OCI-LY1 (cell line): ENCODE measurements at regions not wholly inside any gene's neighbourhood (a gene's known extent, or its start where the extent isn't known, plus 50 kb on each side); places are given as distances from the start of the nearest gene placed in this dataset.
"Not testable (repeated sequence)": the region's sequence is repeated elsewhere in the genome, so short reads cannot be mapped to it uniquely, and the experiment has no call there.

ENCODE experiments used
- H2AFZ ChIP-seq: fragments of 200-600 bp; sonication (generic), shearing (Covaris generic); 2 replicates; pipeline ENCODE4 v1.6.0; 2014; ENCODE audit warnings: antibody characterized with exemption, mild to moderate bottlenecking, low read length
- H3F3A ChIP-seq: fragments of 200-600 bp; sonication (generic), shearing (Covaris generic); 2 replicates; pipeline ENCODE4 v1.6.0; 2014; ENCODE audit warnings: mild to moderate bottlenecking, antibody characterized with exemption, low read length, moderate library complexity; ENCODE audit not compliant: insufficient read depth
- H3K27ac ChIP-seq: fragments of 200-600 bp; sonication (generic); 2 replicates; pipeline ENCODE4 v1.5.1; 2014; ENCODE audit warnings: low read length, mixed run types, mild to moderate bottlenecking, low read depth; ENCODE audit not compliant: poor library complexity, severe bottlenecking
- H3K27me3 ChIP-seq: fragments of 200-600 bp; sonication (generic); 2 replicates; pipeline ENCODE4 v1.6.0; 2014; ENCODE audit warnings: antibody characterized with exemption, mild to moderate bottlenecking, low read length, moderate library complexity; ENCODE audit not compliant: insufficient read depth
- H3K36me3 ChIP-seq: fragments of 200-600 bp; sonication (generic); 2 replicates; pipeline ENCODE4 v1.6.1; 2014; ENCODE audit warnings: mild to moderate bottlenecking, antibody characterized with exemption, low read length, moderate library complexity, mixed read lengths; ENCODE audit not compliant: insufficient read depth
- H3K4me1 ChIP-seq: fragments of 200-600 bp; sonication (generic); 2 replicates; pipeline ENCODE4 v1.5.1; 2014; ENCODE audit warnings: mild to moderate bottlenecking, low read length, moderate library complexity; ENCODE audit not compliant: insufficient read depth, severe bottlenecking
- H3K4me2 ChIP-seq: fragments of 200-600 bp; sonication (generic), shearing (Covaris generic); 2 replicates; pipeline ENCODE4 v1.6.1; 2014; ENCODE audit warnings: low read length
- H3K4me3 ChIP-seq: fragments of 200-600 bp; sonication (generic); 2 replicates; pipeline ENCODE4 v1.5.1; 2014; ENCODE audit warnings: low read length, low read depth, mild to moderate bottlenecking, mixed read lengths; ENCODE audit not compliant: poor library complexity, severe bottlenecking
- H3K79me2 ChIP-seq: fragments of 200-600 bp; shearing (Covaris generic); 2 replicates; pipeline ENCODE4 v1.6.1; 2016; ENCODE audit warnings: mixed run types, low read length, mixed read lengths; ENCODE audit not compliant: insufficient read depth
- H3K9ac ChIP-seq: fragments of 200-600 bp; sonication (generic), shearing (Covaris generic); 2 replicates; pipeline ENCODE4 v1.6.1; 2014; ENCODE audit warnings: mild to moderate bottlenecking, low read length, mixed read lengths
- H3K9me2 ChIP-seq: fragments of 200-600 bp; sonication (generic), shearing (Covaris generic); 2 replicates; pipeline ENCODE4 v1.6.1; 2014; ENCODE audit warnings: low read depth, mild to moderate bottlenecking, low read length, mixed read lengths
- H3K9me3 ChIP-seq: fragments of 200-600 bp; shearing (Covaris generic); 2 replicates; pipeline ENCODE4 v1.6.1; 2014; ENCODE audit warnings: low read length, mixed read lengths
- H4K20me1 ChIP-seq: fragments of 200-600 bp; sonication (generic), shearing (Covaris generic); 2 replicates; pipeline ENCODE4 v1.6.0; 2016; ENCODE audit warnings: mild to moderate bottlenecking, low read length; ENCODE audit not compliant: insufficient read depth
- EZH2 ChIP-seq: fragments of 200-600 bp; sonication (generic), shearing (Covaris generic); IDR thresholded peaks from 2 replicates; pipeline ENCODE4 v1.8.0; 2017; ENCODE audit warnings: borderline replicate concordance, mixed run types, mild to moderate bottlenecking, antibody characterized with exemption, low read length, moderate library complexity, mixed read lengths
- TF ChIP-seq, protein P1 (sequence below): fragments of 200-600 bp; sonication (generic), shearing (Covaris generic); IDR thresholded peaks from 2 replicates; pipeline ENCODE4 v1.5.1; 2017; ENCODE audit warnings: mild to moderate bottlenecking, antibody characterized with exemption, low read length, moderate library complexity, mixed read lengths

DNA sequence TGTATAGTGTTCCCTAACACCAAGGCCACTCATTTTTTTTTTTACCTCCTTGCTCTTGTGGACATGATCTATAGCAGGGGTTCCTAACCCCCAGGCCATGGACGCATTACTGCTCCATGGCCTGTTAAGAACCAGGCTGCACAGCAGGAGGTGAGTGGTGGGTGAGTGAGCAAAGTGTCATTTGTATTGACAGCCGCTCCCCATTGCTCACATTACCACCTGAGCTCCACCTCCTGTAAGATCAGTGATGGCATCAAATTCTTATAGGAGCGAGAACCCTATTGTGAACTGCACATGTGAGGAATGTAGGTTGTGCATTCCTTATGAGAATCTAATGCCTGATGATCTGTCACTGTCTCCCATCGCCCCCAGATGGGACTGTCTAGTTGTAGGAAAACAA is 342.0 kb downstream of the SOX9 start:
- Histone ChIP-seq H2AFZ (no peak overlapping the region), H3K4me2 (no peak overlapping the region), H3K9me2 (no peaks in the 10 kb centered on the region), H4K20me1 (no peaks in the 10 kb centered on the region), H3K79me2 (no peaks in the 10 kb centered on the region), H3K4me3 (no peak overlapping the region), H3K4me1 (no peaks in the 10 kb centered on the region), H3F3A (no peaks in the 10 kb centered on the region), H3K9ac (no peak overlapping the region), H3K9me3 (no peaks in the 10 kb centered on the region), H3K27ac (no peak overlapping the region), H3K27me3 (no peaks in the 10 kb centered on the region; the same call in 1 of the 2 replicates), H3K36me3 (no peaks in the 10 kb centered on the region)
- TF ChIP-seq EZH2: no peak
- TF ChIP-seq, protein P1, sequence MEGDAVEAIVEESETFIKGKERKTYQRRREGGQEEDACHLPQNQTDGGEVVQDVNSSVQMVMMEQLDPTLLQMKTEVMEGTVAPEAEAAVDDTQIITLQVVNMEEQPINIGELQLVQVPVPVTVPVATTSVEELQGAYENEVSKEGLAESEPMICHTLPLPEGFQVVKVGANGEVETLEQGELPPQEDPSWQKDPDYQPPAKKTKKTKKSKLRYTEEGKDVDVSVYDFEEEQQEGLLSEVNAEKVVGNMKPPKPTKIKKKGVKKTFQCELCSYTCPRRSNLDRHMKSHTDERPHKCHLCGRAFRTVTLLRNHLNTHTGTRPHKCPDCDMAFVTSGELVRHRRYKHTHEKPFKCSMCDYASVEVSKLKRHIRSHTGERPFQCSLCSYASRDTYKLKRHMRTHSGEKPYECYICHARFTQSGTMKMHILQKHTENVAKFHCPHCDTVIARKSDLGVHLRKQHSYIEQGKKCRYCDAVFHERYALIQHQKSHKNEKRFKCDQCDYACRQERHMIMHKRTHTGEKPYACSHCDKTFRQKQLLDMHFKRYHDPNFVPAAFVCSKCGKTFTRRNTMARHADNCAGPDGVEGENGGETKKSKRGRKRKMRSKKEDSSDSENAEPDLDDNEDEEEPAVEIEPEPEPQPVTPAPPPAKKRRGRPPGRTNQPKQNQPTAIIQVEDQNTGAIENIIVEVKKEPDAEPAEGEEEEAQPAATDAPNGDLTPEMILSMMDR: no peak

DNA sequence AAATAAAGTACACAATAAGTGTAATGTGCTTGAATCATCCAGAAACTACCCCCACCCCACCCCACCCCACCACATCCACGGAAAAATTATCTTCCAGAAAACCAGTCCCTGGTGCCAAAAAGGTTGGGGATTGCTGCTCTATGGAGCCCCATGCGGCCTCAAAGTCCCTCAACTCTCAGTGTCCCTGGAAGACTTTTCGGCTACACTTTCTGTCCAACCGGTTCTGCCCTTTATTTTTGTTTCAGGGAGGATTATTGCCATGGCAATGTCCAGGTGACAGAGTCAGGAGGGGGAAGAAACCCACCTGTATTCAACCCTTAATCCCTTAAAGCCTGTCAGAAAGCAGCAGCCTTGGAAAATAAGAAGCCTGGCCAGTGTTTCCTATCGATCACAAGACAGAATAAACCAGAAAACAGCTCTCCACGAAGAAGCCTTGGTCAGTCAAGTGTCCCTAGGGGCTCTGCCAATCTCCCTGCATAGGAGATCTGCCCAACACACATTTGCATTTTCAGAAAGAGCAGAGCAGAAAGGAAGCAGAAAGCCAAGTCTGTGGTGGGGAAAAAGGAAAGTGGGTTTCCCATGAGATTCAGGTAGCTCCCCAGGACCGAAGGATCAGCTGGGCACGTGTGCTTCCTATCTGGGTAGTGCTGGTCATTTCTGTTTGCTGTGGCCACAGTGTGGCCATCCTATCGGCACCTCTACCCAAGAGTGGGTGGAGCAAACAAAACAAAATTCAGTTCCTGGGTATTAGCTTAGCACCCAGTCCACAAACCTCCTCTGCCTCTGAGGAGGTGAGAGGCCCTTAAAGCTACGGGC is 342.7 kb downstream of the SOX9 start:
- Histone ChIP-seq H3K9me2 (no peaks in the 10 kb centered on the region), H3K36me3 (no peaks in the 10 kb centered on the region), H3K9me3 (no peaks in the 10 kb centered on the region), H2AFZ (no peak overlapping the region), H3K27ac (no peak overlapping the region), H3K27me3 (no peaks in the 10 kb centered on the region; the same call in 1 of the 2 replicates), H3F3A (no peaks in the 10 kb centered on the region), H4K20me1 (no peaks in the 10 kb centered on the region), H3K4me3 (no peak overlapping the region), H3K79me2 (no peaks in the 10 kb centered on the region), H3K9ac (no peak overlapping the region), H3K4me2 (no peak overlapping the region), H3K4me1 (no peaks in the 10 kb centered on the region)
- no peak for TF ChIP-seq EZH2
- TF ChIP-seq, protein P1: no peak

DNA sequence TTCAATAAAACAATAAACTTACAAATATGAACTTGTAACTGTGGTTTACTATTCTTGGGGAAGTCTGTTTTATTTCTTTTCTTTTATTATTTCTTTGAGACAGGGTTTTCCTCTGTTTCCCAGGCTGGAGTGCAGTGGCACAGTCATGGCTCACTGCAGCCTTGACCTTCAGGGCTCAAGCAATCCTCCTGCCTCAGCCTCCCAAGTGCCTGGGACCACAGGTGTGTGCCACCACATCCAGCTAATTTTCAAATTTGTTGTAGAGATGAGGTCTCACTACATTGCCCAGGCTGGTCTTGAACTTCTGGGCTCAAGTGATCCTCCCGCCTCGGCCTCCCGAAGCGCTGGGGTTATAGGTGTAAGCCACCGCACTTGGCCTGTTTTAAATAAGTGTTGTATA is 343.4 kb downstream of the SOX9 start:
- not testable (repeated sequence) for H3F3A ChIP-seq, H4K20me1 ChIP-seq, H3K27me3 ChIP-seq, H3K9me2 ChIP-seq, H3K36me3 ChIP-seq, H3K79me2 ChIP-seq, H3K4me3 ChIP-seq, H2AFZ ChIP-seq, H3K9ac ChIP-seq, H3K4me2 ChIP-seq, H3K27ac ChIP-seq, H3K4me1 ChIP-seq, H3K9me3 ChIP-seq
